CD8-positive, alpha-beta memory T cell (primary cell): ENCODE measurements at regions not wholly inside any gene's neighbourhood (a gene's known extent, or its start where the extent isn't known, plus 50 kb on each side); places are given as distances from the start of the nearest gene placed in this dataset.

Source experiments
- CTCF ChIA-PET: fragments of 350-600 bp; sonication (Branson Sonifier 250); formaldehyde crosslinking; loops from one replicate; lab custom pipeline; 2021; ENCODE audit warnings: antibody characterized with exemption; lab: Charles Lee
- POLR2A ChIA-PET: fragments of 350-600 bp; sonication (Branson Sonifier 250); formaldehyde crosslinking; loops from one replicate; lab custom pipeline; 2021; ENCODE audit warnings: antibody characterized with exemption; lab: Charles Lee
- DNase-seq, 5 donors: peaks; one replicate each; pipeline versions ENCODE4 v3.0.0 to v3.0.0-alpha.2; 2020 to 2022; ENCODE audit warnings: mixed read lengths in 1 of 5
- H3K27ac ChIP-seq: one replicate; pipeline ENCODE4 v1.7.0; 2013; ENCODE audit warnings: low read depth, mild to moderate bottlenecking, low read length, moderate library complexity
- H3K27me3 ChIP-seq: 2 replicates; pipeline ENCODE4 v1.7.0; 2013; ENCODE audit warnings: low read length, mild to moderate bottlenecking; ENCODE audit not compliant: insufficient read depth, poor library complexity, severe bottlenecking
- H3K36me3 ChIP-seq: 2 replicates; pipeline ENCODE4 v1.7.0; 2013; ENCODE audit warnings: mild to moderate bottlenecking, low read length, moderate library complexity; ENCODE audit not compliant: insufficient read depth
- H3K4me1 ChIP-seq: 2 replicates; pipeline ENCODE4 v1.7.0; 2013; ENCODE audit warnings: mild to moderate bottlenecking, low read length, moderate library complexity; ENCODE audit not compliant: insufficient read depth
- H3K4me3 ChIP-seq: 2 replicates; pipeline ENCODE4 v1.7.0; 2013; ENCODE audit warnings: mild to moderate bottlenecking, low read length
- H3K9me3 ChIP-seq: 2 replicates; pipeline ENCODE4 v1.7.0; 2013; ENCODE audit warnings: mild to moderate bottlenecking, low read length
- H3K27ac Mint-ChIP-seq, 8 donors: one replicate each; pipeline ENCODE4 v1.8.0; 2020 to 2021; ENCODE audit warnings: mixed read lengths in 8 of 8, mild to moderate bottlenecking in 6 of 8, inconsistent platforms in 3 of 8, moderate library complexity in 3 of 8
- H3K27me3 Mint-ChIP-seq, 2 donors: one replicate each; pipeline ENCODE4 v1.8.0; 2020 to 2021; ENCODE audit warnings: mixed read lengths in 2 of 2, mild to moderate bottlenecking in 1 of 2, moderate library complexity in 1 of 2
- H3K36me3 Mint-ChIP-seq, 3 donors: one replicate each; pipeline ENCODE4 v1.8.0; 2020 to 2021; ENCODE audit warnings: mixed read lengths in 3 of 3, inconsistent platforms in 1 of 3, mild to moderate bottlenecking in 1 of 3
- H3K4me1 Mint-ChIP-seq, 3 donors: one replicate each; pipeline ENCODE4 v1.8.0; 2020 to 2021; ENCODE audit warnings: mixed read lengths in 3 of 3, inconsistent platforms in 1 of 3, mild to moderate bottlenecking in 1 of 3
- H3K4me3 Mint-ChIP-seq, 7 donors: one replicate each; pipeline ENCODE4 v1.8.0; 2020 to 2021; ENCODE audit warnings: mixed read lengths in 7 of 7, mild to moderate bottlenecking in 6 of 7, moderate library complexity in 4 of 7, inconsistent platforms in 2 of 7
- H3K9me3 Mint-ChIP-seq, 5 donors: one replicate each; pipeline ENCODE4 v1.8.0; 2020 to 2022; ENCODE audit warnings: mixed read lengths in 5 of 5, mild to moderate bottlenecking in 3 of 5, moderate library complexity in 2 of 5, inconsistent platforms in 1 of 5

GRCh38 chr12:97995559-97995958 is 519.8 kb upstream of the TMPO start:
- no peaks in the 10 kb centered on the region for H3K4me1 ChIP-seq
- H3K27ac ChIP-seq = no peak overlapping the region
- no peak overlapping the region for H3K27ac Mint-ChIP-seq
- H3K36me3 Mint-ChIP-seq = no peaks in the 10 kb centered on the region
- no peak overlapping the region for H3K4me3 ChIP-seq
- no peak overlapping the region for H3K4me3 Mint-ChIP-seq
- no peaks in the 10 kb centered on the region for H3K4me1 Mint-ChIP-seq
- no peaks in the 10 kb centered on the region for H3K36me3 ChIP-seq
- H3K9me3 ChIP-seq = no peaks in the 10 kb centered on the region
- CTCF ChIA-PET = no interaction called here
- POLR2A ChIA-PET = no interaction called here
- peaks cover 0 to 6% (median 5%) of the 10 kb centered on the region in 5 donors for H3K9me3 Mint-ChIP-seq
- no peak for DNase-seq
- H3K27me3 ChIP-seq = no peaks in the 10 kb centered on the region
- H3K27me3 Mint-ChIP-seq = peaks cover 0 to 1% of the 10 kb centered on the region in 2 donors

- Histone ChIP-seq H3K9me3 (no peaks in the 10 kb centered on the region), H3K27ac (no peak overlapping the region), H3K36me3 (no peaks in the 10 kb centered on the region), H3K27me3 (no peaks in the 10 kb centered on the region), H3K4me3 (no peak overlapping the region), H3K4me1 (no peaks in the 10 kb centered on the region)
- peaks cover 0 to 2% of the 10 kb centered on the region in 2 donors for H3K27me3 Mint-ChIP-seq
- H3K9me3 Mint-ChIP-seq = peaks cover 0 to 2% (median 0%) of the 10 kb centered on the region in 5 donors
- ChIA-PET CTCF (no interaction called here), POLR2A (no interaction called here)
- no peak overlapping the region for H3K4me3 Mint-ChIP-seq
- no peak overlapping the region for H3K27ac Mint-ChIP-seq
- DNase-seq = no peak
- peaks cover 0 to 2% (median 0%) of the 10 kb centered on the region in 3 donors for H3K36me3 Mint-ChIP-seq
- no peaks in the 10 kb centered on the region for H3K4me1 Mint-ChIP-seq
Measured at GRCh38 chr12:98001430-98001829, 514.0 kb upstream of the TMPO start.

DNA sequence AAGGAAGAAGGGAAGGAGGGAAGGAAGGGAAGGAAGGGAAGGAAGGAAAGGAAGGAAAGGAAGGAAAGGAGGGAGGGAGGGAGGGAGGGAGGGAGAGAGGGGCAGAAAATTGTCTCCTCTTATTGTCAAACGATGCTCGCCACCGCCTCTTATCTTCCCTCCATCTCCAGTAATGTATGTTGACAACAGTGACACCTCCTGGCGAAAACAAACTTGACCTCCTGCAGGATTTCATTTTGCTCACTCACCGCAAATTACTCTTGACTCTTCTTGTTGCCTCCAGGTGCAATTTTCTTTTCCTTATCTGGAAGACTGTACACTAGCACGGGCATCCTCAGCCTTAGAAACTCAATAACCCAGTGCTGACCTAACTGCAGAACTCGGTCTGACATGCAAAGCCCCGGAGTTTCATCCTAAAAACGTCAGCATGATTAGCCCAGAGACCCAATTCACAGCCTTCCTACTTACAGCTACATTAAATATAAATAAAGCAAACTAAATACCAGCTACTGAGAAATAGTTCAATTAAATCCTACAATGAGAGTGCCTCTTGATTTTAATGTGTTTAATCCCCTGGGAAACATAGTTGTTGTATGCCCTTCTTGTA is 512.4 kb upstream of the TMPO start:
- no peak overlapping the region for H3K27ac ChIP-seq
- Mint-ChIP-seq H3K36me3 (peaks cover 0 to 2% (median 0%) of the 10 kb centered on the region in 3 donors), H3K9me3 (peaks cover 0 to 2% (median 0%) of the 10 kb centered on the region in 5 donors), H3K27me3 (peaks cover under 1 to 2% of the 10 kb centered on the region in 2 donors), H3K4me3 (no peak overlapping the region), H3K27ac (no peak overlapping the region), H3K4me1 (no peaks in the 10 kb centered on the region)
- no peaks in the 10 kb centered on the region for H3K27me3 ChIP-seq
- CTCF ChIA-PET = interaction anchor here (1.0 kb wide), 1 partner anchor 136 kb away, joined by 3 read pairs; no protein-coding TSS in a partner anchor
- H3K36me3 ChIP-seq = no peaks in the 10 kb centered on the region
- DNase-seq = no peak
- POLR2A ChIA-PET = no interaction called here
- H3K4me3 ChIP-seq = no peak overlapping the region
- H3K4me1 ChIP-seq = no peaks in the 10 kb centered on the region
- H3K9me3 ChIP-seq = no peaks in the 10 kb centered on the region

GRCh38 chr12:98007963-98008362 is 507.4 kb upstream of the TMPO start:
- Mint-ChIP-seq H3K27ac (no peak overlapping the region), H3K4me3 (no peak overlapping the region), H3K36me3 (peaks cover 0 to 2% (median 0%) of the 10 kb centered on the region in 3 donors), H3K4me1 (no peaks in the 10 kb centered on the region), H3K9me3 (peaks cover 0 to 4% (median 0%) of the 10 kb centered on the region in 5 donors), H3K27me3 (peaks cover 1 to 2% of the 10 kb centered on the region in 2 donors)
- ChIA-PET CTCF (no interaction called here), POLR2A (no interaction called here)
- no peaks in the 10 kb centered on the region for H3K27me3 ChIP-seq
- no peak overlapping the region for H3K27ac ChIP-seq
- no peaks in the 10 kb centered on the region for H3K36me3 ChIP-seq
- no peaks in the 10 kb centered on the region for H3K4me1 ChIP-seq
- DNase-seq = no peak
- no peaks in the 10 kb centered on the region for H3K9me3 ChIP-seq
- H3K4me3 ChIP-seq = no peak overlapping the region

GRCh38 chr12:98013560-98013959 is 501.8 kb upstream of the TMPO start:
- POLR2A ChIA-PET = no interaction called here
- no peaks in the 10 kb centered on the region for H3K27me3 Mint-ChIP-seq

GRCh38 chr12:98018836-98019235 is 496.6 kb upstream of the TMPO start:
- Mint-ChIP-seq H3K27ac (no peak overlapping the region), H3K36me3 (no peaks in the 10 kb centered on the region), H3K4me3 (no peak overlapping the region), H3K27me3 (no peaks in the 10 kb centered on the region), H3K4me1 (no peaks in the 10 kb centered on the region), H3K9me3 (peaks cover 0 to 4% (median 0%) of the 10 kb centered on the region in 5 donors)
- Histone ChIP-seq H3K9me3 (no peaks in the 10 kb centered on the region), H3K36me3 (no peaks in the 10 kb centered on the region), H3K4me3 (no peak overlapping the region), H3K27me3 (no peaks in the 10 kb centered on the region), H3K27ac (no peak overlapping the region), H3K4me1 (no peaks in the 10 kb centered on the region)
- no peak for DNase-seq
- ChIA-PET POLR2A (no interaction called here), CTCF (no interaction called here)

More at GRCh38 chr12:98013560-98013959, 501.8 kb upstream of the TMPO start:
- H3K4me3 Mint-ChIP-seq = no peak overlapping the region
- H3K36me3 ChIP-seq = no peaks in the 10 kb centered on the region
- H3K27ac ChIP-seq = no peak overlapping the region
- no peaks in the 10 kb centered on the region for H3K27me3 ChIP-seq
- CTCF ChIA-PET = no interaction called here
- H3K27ac Mint-ChIP-seq = no peak overlapping the region
- no peak overlapping the region for H3K4me3 ChIP-seq
- no peak for DNase-seq
- H3K9me3 ChIP-seq = no peaks in the 10 kb centered on the region
- H3K36me3 Mint-ChIP-seq = no peaks in the 10 kb centered on the region
- no peaks in the 10 kb centered on the region for H3K4me1 ChIP-seq
- peaks cover 0 to 4% (median 0%) of the 10 kb centered on the region in 5 donors for H3K9me3 Mint-ChIP-seq
- H3K4me1 Mint-ChIP-seq = no peaks in the 10 kb centered on the region

DNA sequence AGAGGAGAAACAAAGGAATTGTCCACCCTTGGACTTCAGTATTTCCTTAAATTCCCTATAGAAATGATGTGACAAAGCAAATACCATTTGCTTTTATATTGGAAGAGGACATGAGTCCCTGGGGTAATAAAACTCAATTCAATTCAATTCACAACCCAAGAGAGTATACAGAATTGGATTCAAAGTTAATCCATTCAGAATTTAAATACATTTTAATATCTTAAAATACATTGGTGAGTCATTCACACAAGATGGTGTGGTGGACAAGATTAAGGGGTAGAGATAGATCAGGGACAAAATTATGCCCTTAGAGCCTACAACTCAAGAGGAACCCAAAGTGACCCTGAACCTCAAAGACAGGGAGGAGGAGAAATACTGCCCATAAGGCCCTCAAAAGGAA is 495.0 kb upstream of the TMPO start:
- no peak overlapping the region for H3K27ac Mint-ChIP-seq
- peaks cover 0 to 4% (median 0%) of the 10 kb centered on the region in 5 donors for H3K9me3 Mint-ChIP-seq
- no peaks in the 10 kb centered on the region for H3K27me3 ChIP-seq

DNA sequence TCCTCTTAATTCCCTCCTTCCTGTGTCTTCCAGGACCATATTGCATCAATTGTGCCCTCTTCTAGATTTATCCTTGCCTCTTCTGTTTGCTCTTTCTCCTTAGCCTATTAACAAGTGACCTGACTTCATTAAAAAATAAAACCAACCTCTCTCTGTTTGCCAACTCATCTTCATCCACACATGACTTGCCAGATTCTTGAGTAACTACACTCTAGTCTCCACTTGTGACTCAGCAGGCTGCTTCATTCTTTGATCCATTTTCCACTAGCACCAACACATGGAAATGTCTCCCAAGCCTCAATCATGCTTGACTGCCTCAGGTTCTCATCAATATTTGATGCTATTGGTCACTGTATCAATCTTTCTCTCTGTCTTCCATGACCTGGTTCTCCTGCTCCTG is 492.4 kb upstream of the TMPO start:
- Mint-ChIP-seq H3K27me3 (no peaks in the 10 kb centered on the region), H3K36me3 (no peaks in the 10 kb centered on the region), H3K27ac (no peak overlapping the region), H3K9me3 (peaks cover 0 to 2% (median 0%) of the 10 kb centered on the region in 5 donors), H3K4me1 (no peaks in the 10 kb centered on the region), H3K4me3 (no peak overlapping the region)
- Histone ChIP-seq H3K27ac (no peak overlapping the region), H3K9me3 (no peaks in the 10 kb centered on the region), H3K4me1 (no peaks in the 10 kb centered on the region), H3K27me3 (no peaks in the 10 kb centered on the region), H3K36me3 (no peaks in the 10 kb centered on the region), H3K4me3 (no peak overlapping the region)
- ChIA-PET POLR2A (no interaction called here), CTCF (no interaction called here)
- DNase-seq = no peak

More for the DNA sequence above, 495.0 kb upstream of the TMPO start:
- Mint-ChIP-seq H3K4me1 (no peaks in the 10 kb centered on the region), H3K4me3 (no peak overlapping the region), H3K27me3 (no peaks in the 10 kb centered on the region), H3K36me3 (no peaks in the 10 kb centered on the region)
- POLR2A ChIA-PET = no interaction called here
- Histone ChIP-seq H3K4me1 (no peaks in the 10 kb centered on the region), H3K4me3 (no peak overlapping the region), H3K36me3 (no peaks in the 10 kb centered on the region), H3K27ac (no peak overlapping the region), H3K9me3 (no peaks in the 10 kb centered on the region)
- CTCF ChIA-PET = no interaction called here
- no peak for DNase-seq
